B cell (primary cell): ENCODE measurements at regions not wholly inside any gene's neighbourhood (a gene's known extent, or its start where the extent isn't known, plus 50 kb on each side); places are given as distances from the start of the nearest gene placed in this dataset.

Experiments
- EZH2 ChIP-seq: IDR thresholded peaks from 2 replicates; pipeline ENCODE4 v1.6.1; 2012; ENCODE audit warnings: borderline replicate concordance, low read depth, mild to moderate bottlenecking, moderate library complexity, low read length; ENCODE audit not compliant: insufficient read depth, poor library complexity, severe bottlenecking
- TF ChIP-seq, protein P1 (sequence below): fragments of 200-600 bp; IDR thresholded peaks from one replicate; pipeline ENCODE4 v1.8.0; 2022; ENCODE audit warnings: antibody characterized with exemption, mild to moderate bottlenecking

DNA sequence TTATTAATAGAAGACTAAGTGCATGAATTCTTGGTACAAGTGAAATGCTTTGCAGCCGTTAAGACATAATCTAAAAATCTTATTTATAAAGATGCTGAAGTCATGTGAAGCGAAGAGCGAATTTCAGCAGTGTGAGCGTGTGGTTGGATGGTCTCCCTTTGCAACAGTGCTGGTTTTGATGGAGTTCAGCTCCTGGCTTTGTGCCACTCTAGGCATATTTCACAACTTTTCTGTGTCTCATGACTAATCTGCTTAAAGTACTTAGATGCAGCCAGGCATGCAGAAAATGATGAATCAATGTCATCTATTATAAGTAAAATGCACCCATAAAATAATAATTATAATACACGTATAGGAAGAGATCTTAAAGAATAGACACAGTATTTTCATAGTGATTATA, 107.2 kb upstream of the TCERG1L start:
- no peak for TF ChIP-seq EZH2
- TF ChIP-seq, protein P1, sequence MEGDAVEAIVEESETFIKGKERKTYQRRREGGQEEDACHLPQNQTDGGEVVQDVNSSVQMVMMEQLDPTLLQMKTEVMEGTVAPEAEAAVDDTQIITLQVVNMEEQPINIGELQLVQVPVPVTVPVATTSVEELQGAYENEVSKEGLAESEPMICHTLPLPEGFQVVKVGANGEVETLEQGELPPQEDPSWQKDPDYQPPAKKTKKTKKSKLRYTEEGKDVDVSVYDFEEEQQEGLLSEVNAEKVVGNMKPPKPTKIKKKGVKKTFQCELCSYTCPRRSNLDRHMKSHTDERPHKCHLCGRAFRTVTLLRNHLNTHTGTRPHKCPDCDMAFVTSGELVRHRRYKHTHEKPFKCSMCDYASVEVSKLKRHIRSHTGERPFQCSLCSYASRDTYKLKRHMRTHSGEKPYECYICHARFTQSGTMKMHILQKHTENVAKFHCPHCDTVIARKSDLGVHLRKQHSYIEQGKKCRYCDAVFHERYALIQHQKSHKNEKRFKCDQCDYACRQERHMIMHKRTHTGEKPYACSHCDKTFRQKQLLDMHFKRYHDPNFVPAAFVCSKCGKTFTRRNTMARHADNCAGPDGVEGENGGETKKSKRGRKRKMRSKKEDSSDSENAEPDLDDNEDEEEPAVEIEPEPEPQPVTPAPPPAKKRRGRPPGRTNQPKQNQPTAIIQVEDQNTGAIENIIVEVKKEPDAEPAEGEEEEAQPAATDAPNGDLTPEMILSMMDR, result no peak
